ENCODE measurements at regions not wholly inside any gene's neighbourhood (a gene's known extent, or its start where the extent isn't known, plus 50 kb on each side); places are given as distances from the start of the nearest gene placed in this dataset.

DNA sequence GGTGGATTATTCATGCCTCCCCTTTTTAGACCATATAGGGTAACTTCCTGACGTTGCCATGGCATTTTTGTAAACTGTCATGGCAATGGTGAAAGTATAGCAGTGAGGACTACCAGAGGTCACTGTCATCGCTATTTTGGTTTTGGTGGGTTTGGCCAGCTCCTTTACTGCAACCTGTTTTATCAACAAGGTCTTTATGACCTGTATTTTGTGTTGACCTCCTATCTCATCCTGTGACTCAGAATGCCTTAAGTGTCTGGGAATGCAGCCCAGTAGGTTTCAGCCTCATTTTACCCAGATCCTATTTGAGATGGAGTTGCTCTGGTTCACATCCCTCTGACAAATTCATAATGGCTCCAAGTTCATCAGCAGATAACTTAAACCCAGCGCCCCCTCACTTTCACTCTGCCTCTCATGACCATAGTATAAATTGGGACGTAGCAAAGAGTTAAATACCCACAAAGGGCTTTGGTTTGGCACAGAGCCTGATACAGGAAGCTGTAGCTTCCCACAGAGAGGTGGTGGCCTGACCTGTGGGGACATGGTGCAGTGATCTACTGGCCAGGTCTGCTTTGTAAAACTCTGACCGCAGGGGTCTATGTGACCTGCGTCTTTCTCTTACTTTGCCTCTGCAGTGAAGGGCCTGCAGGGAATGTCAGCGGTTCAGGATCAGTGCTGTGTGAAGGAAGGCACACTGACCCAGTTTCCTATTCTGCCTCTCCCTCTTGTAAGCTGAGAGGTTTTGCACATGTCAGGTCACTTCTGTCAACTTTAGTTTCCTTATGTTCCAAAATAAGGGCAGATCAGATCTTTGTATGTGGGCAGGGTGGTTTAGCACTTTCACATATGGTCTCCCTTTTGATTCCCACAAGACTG, 78.1 kb upstream of the ZNF644 start:
- intact Hi-C loops (cut with micrococcal nuclease) (no loop called here), in situ Hi-C loops (cut with MboI) (no loop called here)
- H3K4me1 ChIP-seq (replicated peaks in 1 of 2; ENCODE audit: control insufficient read depth in 2 of 2, insufficient read depth in 2 of 2, low read length in 2 of 2) = no peaks in the 10 kb centered on the region; a peak in 1 of 5 replicates
- no peaks in the 10 kb centered on the region for H3K9me3 ChIP-seq (replicated peaks; ENCODE audit: control insufficient read depth, insufficient read depth, low read depth, low read length)
- no peaks in the 10 kb centered on the region for H4K20me1 ChIP-seq (replicated peaks; ENCODE audit: control insufficient read depth, insufficient read depth, low read length)
- BruUV-seq (replicated peaks) = no TSS peak
- no peak for FAIRE-seq
- no peaks in the 10 kb centered on the region for H3K36me3 ChIP-seq (ENCODE audit: control insufficient read depth, insufficient read depth, low read length)
- no peak overlapping the region for H2AFZ ChIP-seq (ENCODE audit: low read depth, low read length)
- no peak overlapping the region for H3K4me2 ChIP-seq (ENCODE audit: insufficient read depth, low read length)
- H3K79me2 ChIP-seq (ENCODE audit: control insufficient read depth, insufficient read depth, low read length) = no peaks in the 10 kb centered on the region
- ChIA-PET POLR2A (no interaction called here), CTCF (ENCODE audit: low intra/inter-chr PET ratio) (no interaction called here)
- no peak overlapping the region for H3K27ac ChIP-seq (ENCODE audit: extremely low read depth, low read depth, low read length)
- TF ChIP-seq BRD4 (IDR thresholded peaks at IDR 0.05) (no peak), RBBP5 (IDR thresholded peaks at IDR 0.05; ENCODE audit: borderline replicate concordance, insufficient read depth, low read length, poor library complexity, severe bottlenecking) (no peak), TCF7L2 (IDR thresholded peaks at IDR 0.05; ENCODE audit: low read depth, low read length) (no peak), TFAM (CRISPR knock-in tag; conservative IDR thresholded peaks at IDR 0.05) (no peak), RFX1 (IDR thresholded peaks at IDR 0.05) (peak; percentile 47), BACH1 (tag; IDR thresholded peaks at IDR 0.05) (peak; percentile 14; the same call in 1 of the 2 replicates), POLR3A (IDR thresholded peaks at IDR 0.05; ENCODE audit: borderline replicate concordance, extremely low read depth, insufficient read depth, insufficient read length) (no peak), SRF (CRISPR knock-in tag; IDR thresholded peaks at IDR 0.05) (0 out of 4 replicates have a peak, but pooled peaks of 1 of the 2 experiments have one; percentile 20), ZBTB17 (CRISPR knock-in tag; IDR thresholded peaks at IDR 0.05) (peak; percentile 80; the same call in 1 of the 2 replicates), SUPT5H (IDR thresholded peaks at IDR 0.05) (no peak)
- TF ChIP-seq, protein P1, sequence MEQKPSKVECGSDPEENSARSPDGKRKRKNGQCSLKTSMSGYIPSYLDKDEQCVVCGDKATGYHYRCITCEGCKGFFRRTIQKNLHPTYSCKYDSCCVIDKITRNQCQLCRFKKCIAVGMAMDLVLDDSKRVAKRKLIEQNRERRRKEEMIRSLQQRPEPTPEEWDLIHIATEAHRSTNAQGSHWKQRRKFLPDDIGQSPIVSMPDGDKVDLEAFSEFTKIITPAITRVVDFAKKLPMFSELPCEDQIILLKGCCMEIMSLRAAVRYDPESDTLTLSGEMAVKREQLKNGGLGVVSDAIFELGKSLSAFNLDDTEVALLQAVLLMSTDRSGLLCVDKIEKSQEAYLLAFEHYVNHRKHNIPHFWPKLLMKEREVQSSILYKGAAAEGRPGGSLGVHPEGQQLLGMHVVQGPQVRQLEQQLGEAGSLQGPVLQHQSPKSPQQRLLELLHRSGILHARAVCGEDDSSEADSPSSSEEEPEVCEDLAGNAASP (IDR thresholded peaks at IDR 0.05) = no peak
- TF ChIP-seq, protein P2, sequence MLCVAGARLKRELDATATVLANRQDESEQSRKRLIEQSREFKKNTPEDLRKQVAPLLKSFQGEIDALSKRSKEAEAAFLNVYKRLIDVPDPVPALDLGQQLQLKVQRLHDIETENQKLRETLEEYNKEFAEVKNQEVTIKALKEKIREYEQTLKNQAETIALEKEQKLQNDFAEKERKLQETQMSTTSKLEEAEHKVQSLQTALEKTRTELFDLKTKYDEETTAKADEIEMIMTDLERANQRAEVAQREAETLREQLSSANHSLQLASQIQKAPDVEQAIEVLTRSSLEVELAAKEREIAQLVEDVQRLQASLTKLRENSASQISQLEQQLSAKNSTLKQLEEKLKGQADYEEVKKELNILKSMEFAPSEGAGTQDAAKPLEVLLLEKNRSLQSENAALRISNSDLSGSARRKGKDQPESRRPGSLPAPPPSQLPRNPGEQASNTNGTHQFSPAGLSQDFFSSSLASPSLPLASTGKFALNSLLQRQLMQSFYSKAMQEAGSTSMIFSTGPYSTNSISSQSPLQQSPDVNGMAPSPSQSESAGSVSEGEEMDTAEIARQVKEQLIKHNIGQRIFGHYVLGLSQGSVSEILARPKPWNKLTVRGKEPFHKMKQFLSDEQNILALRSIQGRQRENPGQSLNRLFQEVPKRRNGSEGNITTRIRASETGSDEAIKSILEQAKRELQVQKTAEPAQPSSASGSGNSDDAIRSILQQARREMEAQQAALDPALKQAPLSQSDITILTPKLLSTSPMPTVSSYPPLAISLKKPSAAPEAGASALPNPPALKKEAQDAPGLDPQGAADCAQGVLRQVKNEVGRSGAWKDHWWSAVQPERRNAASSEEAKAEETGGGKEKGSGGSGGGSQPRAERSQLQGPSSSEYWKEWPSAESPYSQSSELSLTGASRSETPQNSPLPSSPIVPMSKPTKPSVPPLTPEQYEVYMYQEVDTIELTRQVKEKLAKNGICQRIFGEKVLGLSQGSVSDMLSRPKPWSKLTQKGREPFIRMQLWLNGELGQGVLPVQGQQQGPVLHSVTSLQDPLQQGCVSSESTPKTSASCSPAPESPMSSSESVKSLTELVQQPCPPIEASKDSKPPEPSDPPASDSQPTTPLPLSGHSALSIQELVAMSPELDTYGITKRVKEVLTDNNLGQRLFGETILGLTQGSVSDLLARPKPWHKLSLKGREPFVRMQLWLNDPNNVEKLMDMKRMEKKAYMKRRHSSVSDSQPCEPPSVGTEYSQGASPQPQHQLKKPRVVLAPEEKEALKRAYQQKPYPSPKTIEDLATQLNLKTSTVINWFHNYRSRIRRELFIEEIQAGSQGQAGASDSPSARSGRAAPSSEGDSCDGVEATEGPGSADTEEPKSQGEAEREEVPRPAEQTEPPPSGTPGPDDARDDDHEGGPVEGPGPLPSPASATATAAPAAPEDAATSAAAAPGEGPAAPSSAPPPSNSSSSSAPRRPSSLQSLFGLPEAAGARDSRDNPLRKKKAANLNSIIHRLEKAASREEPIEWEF (CRISPR knock-in tag; IDR thresholded peaks at IDR 0.05) = no peak
- TF ChIP-seq, protein P3, sequence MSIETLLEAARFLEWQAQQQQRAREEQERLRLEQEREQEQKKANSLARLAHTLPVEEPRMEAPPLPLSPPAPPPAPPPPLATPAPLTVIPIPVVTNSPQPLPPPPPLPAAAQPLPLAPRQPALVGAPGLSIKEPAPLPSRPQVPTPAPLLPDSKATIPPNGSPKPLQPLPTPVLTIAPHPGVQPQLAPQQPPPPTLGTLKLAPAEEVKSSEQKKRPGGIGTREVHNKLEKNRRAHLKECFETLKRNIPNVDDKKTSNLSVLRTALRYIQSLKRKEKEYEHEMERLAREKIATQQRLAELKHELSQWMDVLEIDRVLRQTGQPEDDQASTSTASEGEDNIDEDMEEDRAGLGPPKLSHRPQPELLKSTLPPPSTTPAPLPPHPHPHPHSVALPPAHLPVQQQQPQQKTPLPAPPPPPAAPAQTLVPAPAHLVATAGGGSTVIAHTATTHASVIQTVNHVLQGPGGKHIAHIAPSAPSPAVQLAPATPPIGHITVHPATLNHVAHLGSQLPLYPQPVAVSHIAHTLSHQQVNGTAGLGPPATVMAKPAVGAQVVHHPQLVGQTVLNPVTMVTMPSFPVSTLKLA (conservative IDR thresholded peaks at IDR 0.05) = no peak
- peaks cover 0 to 7% of the 10 kb centered on the region in 2 experiments; a peak in 3 of 5 replicates for H3K27me3 ChIP-seq (ENCODE audit: control insufficient read depth in 2 of 2, insufficient read depth in 2 of 2, low read length in 2 of 2)
- H3K9ac ChIP-seq (ENCODE audit: insufficient read depth in 1 of 2, low read depth in 2 of 2, low read length in 2 of 2) = no peak overlapping the region
- H3K4me3 ChIP-seq = no peak overlapping the region
- no peaks in the 10 kb centered on the region for H3K9me1 ChIP-seq (ENCODE audit: control insufficient read depth, insufficient read depth, low read length)
- ATAC-seq = no peak
- peak in 1 of 4 experiments; percentile 3 for DNase-seq (ENCODE audit: extremely low read depth in 1 of 4, low spot score in 3 of 4)
- 0% methylated on average over 7 of the region's 7 CpGs for WGBS (ENCODE audit: insufficient coverage, low coverage, missing lambda C conversion rate)

All from K562 (cell line).